HG03520 (cell line): ENCODE measurements at regions not wholly inside any gene's neighbourhood (a gene's known extent, or its start where the extent isn't known, plus 50 kb on each side); places are given as distances from the start of the nearest gene placed in this dataset.

Experiments used
- ATAC-seq: cut with Tn5 transposase; IDR thresholded peaks from one replicate; pipeline ENCODE4 v1.9.1; 2021; ENCODE audit warnings: mild to moderate bottlenecking, moderate library complexity; ENCODE audit not compliant: unreplicated experiment

- ATAC-seq, result no peak
Observed at GRCh38 chr13:76029706-76030105, 393.6 kb downstream of the LMO7 start.

- ATAC-seq, result no peak
Observed at GRCh38 chr13:76029088-76029487, 393.0 kb downstream of the LMO7 start.

GRCh38 chr13:76027131-76027530 lies 391.0 kb downstream of the LMO7 start:
- no peak for ATAC-seq

DNA sequence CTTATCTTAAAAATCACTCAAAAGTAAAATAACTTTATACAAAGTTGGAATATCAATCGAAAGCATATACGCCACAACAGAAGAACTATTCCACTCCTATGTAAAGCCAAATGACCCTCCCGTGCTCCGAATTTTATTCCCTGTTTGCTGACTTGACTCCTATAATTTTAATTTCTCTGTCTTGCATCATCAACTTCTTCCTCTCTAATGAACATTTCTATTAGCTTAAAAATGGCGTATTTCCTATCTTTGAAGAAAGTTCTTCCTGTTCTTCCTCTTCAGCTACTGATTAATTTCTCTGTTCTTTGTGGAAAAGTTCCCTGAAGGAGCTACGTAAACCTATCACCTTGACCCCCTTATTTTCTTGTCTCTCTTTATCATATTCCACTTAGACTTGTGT lies 389.3 kb downstream of the LMO7 start:
- no peak for ATAC-seq

- no peak for ATAC-seq
Observed at GRCh38 chr13:76024151-76024550, 388.0 kb downstream of the LMO7 start.

- no peak for ATAC-seq
Observed at GRCh38 chr13:76023652-76024051, 387.5 kb downstream of the LMO7 start.

GRCh38 chr13:76020421-76020955 lies 384.4 kb downstream of the LMO7 start:
- no peak for ATAC-seq

- ATAC-seq, result no peak
Observed at GRCh38 chr13:76019421-76020044, 383.4 kb downstream of the LMO7 start.

- ATAC-seq, result no peak
Observed at GRCh38 chr13:76017861-76018556, 381.9 kb downstream of the LMO7 start.

- peak; percentile 81 for ATAC-seq
Observed at GRCh38 chr13:76016799-76017400, 380.8 kb downstream of the LMO7 start.

- ATAC-seq, result no peak
Observed at GRCh38 chr13:76014406-76015318, 378.5 kb downstream of the LMO7 start.

DNA sequence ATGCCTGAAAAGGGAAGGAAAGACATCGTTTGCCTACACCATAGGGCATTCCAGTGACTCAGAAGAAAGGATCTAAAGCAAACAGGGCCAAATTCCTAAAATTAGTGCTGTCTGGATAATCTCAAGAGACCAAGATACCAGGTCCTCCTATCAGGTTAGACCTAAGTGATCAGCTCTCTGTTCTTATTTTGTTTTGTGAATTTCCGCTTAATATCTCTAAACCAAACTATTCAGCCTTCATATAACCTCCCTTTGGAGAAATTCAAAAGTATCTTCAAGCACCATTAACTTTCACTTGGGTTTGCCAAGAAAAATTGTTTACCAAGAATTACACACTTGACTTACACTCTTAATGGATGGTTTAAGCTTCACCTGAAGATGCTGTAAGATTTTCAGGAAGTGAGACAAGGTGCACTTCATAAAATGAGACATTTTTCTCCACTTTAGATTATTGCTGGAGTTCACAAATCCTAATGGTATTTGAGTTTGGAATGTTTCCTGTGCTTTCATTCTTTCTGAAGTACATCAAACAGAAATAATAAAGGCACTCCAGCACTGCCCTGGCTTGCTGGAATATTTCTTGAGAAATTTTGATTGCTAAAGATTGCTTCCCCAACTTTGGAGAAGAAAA lies 376.1 kb downstream of the LMO7 start:
- no peak for ATAC-seq

GRCh38 chr13:76009267-76009890 lies 373.2 kb downstream of the LMO7 start:
- ATAC-seq, result peak; percentile 60

DNA sequence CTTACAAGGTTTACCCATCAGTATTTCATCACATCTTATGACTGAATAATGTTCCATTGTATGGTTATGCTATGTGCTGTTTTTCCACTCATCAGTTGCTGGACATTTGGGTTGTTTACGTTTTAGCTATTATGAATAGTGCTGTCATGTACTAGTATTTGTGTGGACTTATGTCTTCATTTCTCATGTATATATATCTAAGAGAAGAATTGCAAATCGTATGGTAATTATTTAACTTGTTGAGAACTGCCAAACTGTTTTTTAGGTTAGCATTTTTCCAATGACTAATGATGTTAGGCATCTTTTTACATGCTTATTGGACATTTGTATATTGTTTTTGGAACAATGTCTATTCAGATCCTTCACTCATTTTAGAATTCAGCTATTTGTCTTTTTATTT lies 368.3 kb downstream of the LMO7 start:
- ATAC-seq, result no peak

- no peak for ATAC-seq
Observed at GRCh38 chr13:76000131-76000530, 364.0 kb downstream of the LMO7 start.

- no peak for ATAC-seq
Observed at GRCh38 chr13:75996582-75996981, 360.5 kb downstream of the LMO7 start.

- no peak for ATAC-seq
Observed at GRCh38 chr13:75995966-75996365, 359.8 kb downstream of the LMO7 start.

GRCh38 chr13:75993823-75994222 lies 357.7 kb downstream of the LMO7 start:
- no peak for ATAC-seq

DNA sequence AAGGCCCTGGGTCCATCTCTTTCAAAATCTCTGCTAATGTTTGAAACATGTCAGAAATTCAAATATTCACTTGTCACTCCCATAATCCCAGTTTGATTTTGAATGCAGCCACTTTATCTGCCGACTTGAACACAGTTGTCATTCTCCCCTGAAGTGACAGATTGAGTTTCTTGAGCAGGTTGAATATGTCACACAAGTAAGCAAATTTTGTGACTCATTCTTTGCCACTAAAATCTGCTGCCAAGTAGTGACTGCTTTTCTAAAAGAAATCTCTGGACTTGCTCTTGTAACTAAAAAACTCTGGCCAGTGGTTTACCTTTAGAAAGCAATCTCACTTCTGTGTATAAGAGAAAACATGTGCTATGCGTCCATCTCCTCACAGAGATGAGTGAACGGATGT lies 357.1 kb downstream of the LMO7 start:
- no peak for ATAC-seq

GRCh38 chr13:75986818-75987217 lies 350.7 kb downstream of the LMO7 start:
- peak; percentile 97 for ATAC-seq
